HEK293 (cell line): ENCODE measurements at regions not wholly inside any gene's neighbourhood (a gene's known extent, or its start where the extent isn't known, plus 50 kb on each side); places are given as distances from the start of the nearest gene placed in this dataset.

Experiments
- CTCF ChIA-PET: fragments of 350-600 bp; formaldehyde crosslinking; extraction: SDS; loops from one replicate; lab custom pipeline; 2021; ENCODE audit warnings: antibody characterized with exemption; lab: Yijun Ruan, JAX
- POLR2A ChIA-PET: fragments of 300-600 bp; formaldehyde crosslinking; extraction: SDS; loops from one replicate; lab custom pipeline; 2020; ENCODE audit warnings: antibody characterized with exemption, inconsistent platforms; lab: Yijun Ruan, JAX
- H3K27ac ChIP-seq: fragments of 200-500 bp; sonication (Bioruptor generic); 2 replicates; pipeline ENCODE4 v1.5.1; 2014; ENCODE audit warnings: low read depth, low read length, control low read depth, inconsistent platforms; ENCODE audit errors: extremely low read depth
- H3K36me3 ChIP-seq, 2 experiments: fragments of 200-500 bp in 1 of 2; sonication (Bioruptor generic) in 1 of 2; 1 replicate in 1 of 2; 2 replicates in 1 of 2; pipeline ENCODE4 v1.5.1; 2014 to 2017; ENCODE audit warnings: inconsistent platforms in 2 of 2, low read length in 2 of 2; ENCODE audit not compliant: control insufficient read depth in 2 of 2, insufficient read depth in 1 of 2
- H3K4me1 ChIP-seq: fragments of 200-500 bp; sonication (Bioruptor generic); 2 replicates; pipeline ENCODE4 v1.5.1; 2014; ENCODE audit warnings: mild to moderate bottlenecking, low read length, inconsistent platforms; ENCODE audit not compliant: control insufficient read depth, insufficient read depth
- H3K4me3 ChIP-seq: 2 replicates; pipeline ENCODE4 v1.5.1; 2011; ENCODE audit warnings: low read depth, mild to moderate bottlenecking, control low read depth, low read length, moderate library complexity
- H3K9me3 ChIP-seq: fragments of 200-500 bp; sonication (Bioruptor generic); 2 replicates; pipeline ENCODE4 v1.5.1; 2014; ENCODE audit warnings: low read depth, low read length, inconsistent platforms; ENCODE audit not compliant: control insufficient read depth, insufficient read depth
- KLF7 ChIP-seq: fragments of 450-650 bp; formaldehyde crosslinking; IDR thresholded peaks from 2 replicates; pipeline ENCODE4 v1.5.1; 2016; ENCODE audit warnings: missing biosample characterization, missing genetic modification characterization, borderline replicate concordance
- KLF8 ChIP-seq: fragments of 450-650 bp; formaldehyde crosslinking; IDR thresholded peaks from 2 replicates; pipeline ENCODE4 v1.5.1; 2016; ENCODE audit warnings: missing biosample characterization, missing genetic modification characterization
- OSR2 ChIP-seq: fragments of 450-650 bp; formaldehyde crosslinking; IDR thresholded peaks from 2 replicates; pipeline ENCODE4 v1.5.1; 2016; ENCODE audit warnings: missing biosample characterization, missing genetic modification characterization
- PRDM1 ChIP-seq: fragments of 450-650 bp; formaldehyde crosslinking; IDR thresholded peaks from 2 replicates; pipeline ENCODE4; 2016; ENCODE audit warnings: missing biosample characterization, missing genetic modification characterization
- SP3 ChIP-seq: fragments of 450-650 bp; formaldehyde crosslinking; IDR thresholded peaks from 2 replicates; pipeline ENCODE4 v1.5.1; 2016; ENCODE audit warnings: missing biosample characterization, missing genetic modification characterization
- SP7 ChIP-seq: fragments of 450-650 bp; formaldehyde crosslinking; IDR thresholded peaks from 2 replicates; pipeline ENCODE4 v1.5.1; 2016; ENCODE audit warnings: missing biosample characterization, missing genetic modification characterization
- TRIM28 ChIP-seq: IDR thresholded peaks from 2 replicates; pipeline ENCODE4 v1.6.1; 2011; ENCODE audit warnings: low read length, control low read depth, borderline replicate concordance
- YY1 ChIP-seq: fragments of 450-650 bp; formaldehyde crosslinking; IDR thresholded peaks from 2 replicates; pipeline ENCODE4 v1.5.1; 2018; ENCODE audit warnings: missing biosample characterization, missing genetic modification characterization
- ZBTB1 ChIP-seq: fragments of 450-650 bp; formaldehyde crosslinking; IDR thresholded peaks from 2 replicates; pipeline ENCODE4 v1.5.1; 2016; ENCODE audit warnings: missing biosample characterization, missing genetic modification characterization
- ZIC2 ChIP-seq: fragments of 450-650 bp; formaldehyde crosslinking; IDR thresholded peaks from 2 replicates; pipeline ENCODE4 v1.5.1; 2016; ENCODE audit warnings: missing biosample characterization, missing genetic modification characterization
- ZNF148 ChIP-seq: fragments of 450-650 bp; formaldehyde crosslinking; IDR thresholded peaks from 2 replicates; pipeline ENCODE4 v1.5.0; 2017; ENCODE audit warnings: missing biosample characterization, missing genetic modification characterization, borderline replicate concordance
- ZNF155 ChIP-seq: fragments of 450-650 bp; formaldehyde crosslinking; IDR thresholded peaks from 2 replicates; pipeline ENCODE4 v1.5.1; 2016; ENCODE audit warnings: missing biosample characterization, missing genetic modification characterization
- ZNF175 ChIP-seq: fragments of 450-650 bp; formaldehyde crosslinking; IDR thresholded peaks from 2 replicates; pipeline ENCODE4 v1.5.1; 2016; ENCODE audit warnings: missing biosample characterization, missing genetic modification characterization
- ZNF48 ChIP-seq: fragments of 450-650 bp; formaldehyde crosslinking; IDR thresholded peaks from 2 replicates; pipeline ENCODE4 v1.5.1; 2016; ENCODE audit warnings: missing biosample characterization, missing genetic modification characterization
- ZNF585B ChIP-seq: fragments of 450-650 bp; formaldehyde crosslinking; IDR thresholded peaks from 2 replicates; pipeline ENCODE4 v1.5.1; 2016; ENCODE audit warnings: missing biosample characterization, missing genetic modification characterization
- ZNF621 ChIP-seq: fragments of 450-650 bp; formaldehyde crosslinking; IDR thresholded peaks from 2 replicates; pipeline ENCODE4 v1.5.1; 2017; ENCODE audit warnings: missing biosample characterization, missing genetic modification characterization
- ZNF670 ChIP-seq: fragments of 450-650 bp; formaldehyde crosslinking; IDR thresholded peaks from 2 replicates; pipeline ENCODE4 v1.5.1; 2016; ENCODE audit warnings: missing biosample characterization, missing genetic modification characterization, low read depth
- ZSCAN23 ChIP-seq: fragments of 450-650 bp; formaldehyde crosslinking; IDR thresholded peaks from 2 replicates; pipeline ENCODE4 v1.5.1; 2016; ENCODE audit warnings: missing biosample characterization, missing genetic modification characterization
- TF ChIP-seq, protein P1 (sequence below): fragments of 450-650 bp; formaldehyde crosslinking; IDR thresholded peaks from 2 replicates; pipeline ENCODE4 v1.5.1; 2016; ENCODE audit warnings: missing biosample characterization, missing genetic modification characterization
- TF ChIP-seq, protein P2 (sequence below): fragments of 450-650 bp; formaldehyde crosslinking; IDR thresholded peaks from 2 replicates; pipeline ENCODE4 v1.5.1; 2016; ENCODE audit warnings: missing biosample characterization, missing genetic modification characterization

DNA sequence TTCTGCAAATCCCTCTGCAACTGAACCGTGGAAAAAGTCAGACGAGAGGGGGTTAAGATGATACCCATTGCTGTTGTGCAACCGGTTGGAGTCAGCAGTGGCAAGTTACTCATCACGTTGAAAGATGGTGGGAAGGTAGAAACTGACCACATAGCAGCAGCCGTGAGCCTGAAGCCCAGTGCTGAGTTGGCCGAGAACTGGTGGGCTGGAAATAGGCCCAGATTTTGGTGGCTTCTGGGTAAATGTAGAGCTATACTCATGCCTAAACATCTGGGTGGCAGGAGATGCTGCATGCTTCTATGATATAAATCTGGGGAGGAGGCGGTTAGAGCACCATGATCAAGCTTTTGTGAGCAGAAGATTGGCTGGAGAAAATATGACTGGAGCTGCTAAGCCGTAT is 78.6 kb downstream of the ARL5B start:
- ChIA-PET POLR2A (no interaction called here), CTCF (no interaction called here)
- no peaks in the 10 kb centered on the region for H3K9me3 ChIP-seq
- TF ChIP-seq ZNF621 (tag by site-specific recombination) = no peak
- TF ChIP-seq SP3 (tag by site-specific recombination) = no peak
- no peak for TF ChIP-seq ZNF48
- TF ChIP-seq TRIM28 = no peak
- TF ChIP-seq ZNF670 = no peak
- TF ChIP-seq ZNF155 (tag by site-specific recombination) = no peak
- no peak for TF ChIP-seq OSR2 (tag by site-specific recombination)
- TF ChIP-seq, protein P1, sequence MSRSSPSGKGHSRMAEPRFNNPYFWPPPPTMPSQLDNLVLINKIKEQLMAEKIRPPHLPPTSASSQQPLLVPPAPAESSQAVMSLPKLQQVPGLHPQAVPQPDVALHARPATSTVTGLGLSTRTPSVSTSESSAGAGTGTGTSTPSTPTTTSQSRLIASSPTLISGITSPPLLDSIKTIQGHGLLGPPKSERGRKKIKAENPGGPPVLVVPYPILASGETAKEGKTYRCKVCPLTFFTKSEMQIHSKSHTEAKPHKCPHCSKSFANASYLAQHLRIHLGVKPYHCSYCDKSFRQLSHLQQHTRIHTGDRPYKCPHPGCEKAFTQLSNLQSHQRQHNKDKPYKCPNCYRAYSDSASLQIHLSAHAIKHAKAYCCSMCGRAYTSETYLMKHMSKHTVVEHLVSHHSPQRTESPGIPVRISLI (tag by site-specific recombination) = no peak
- no peak for TF ChIP-seq SP7 (tag by site-specific recombination)
- no peak overlapping the region for H3K27ac ChIP-seq
- no peaks in the 10 kb centered on the region for H3K36me3 ChIP-seq
- no peaks in the 10 kb centered on the region for H3K4me1 ChIP-seq
- H3K4me3 ChIP-seq = no peak overlapping the region

- TF ChIP-seq ZBTB1 = no peak
- TF ChIP-seq, protein P2, sequence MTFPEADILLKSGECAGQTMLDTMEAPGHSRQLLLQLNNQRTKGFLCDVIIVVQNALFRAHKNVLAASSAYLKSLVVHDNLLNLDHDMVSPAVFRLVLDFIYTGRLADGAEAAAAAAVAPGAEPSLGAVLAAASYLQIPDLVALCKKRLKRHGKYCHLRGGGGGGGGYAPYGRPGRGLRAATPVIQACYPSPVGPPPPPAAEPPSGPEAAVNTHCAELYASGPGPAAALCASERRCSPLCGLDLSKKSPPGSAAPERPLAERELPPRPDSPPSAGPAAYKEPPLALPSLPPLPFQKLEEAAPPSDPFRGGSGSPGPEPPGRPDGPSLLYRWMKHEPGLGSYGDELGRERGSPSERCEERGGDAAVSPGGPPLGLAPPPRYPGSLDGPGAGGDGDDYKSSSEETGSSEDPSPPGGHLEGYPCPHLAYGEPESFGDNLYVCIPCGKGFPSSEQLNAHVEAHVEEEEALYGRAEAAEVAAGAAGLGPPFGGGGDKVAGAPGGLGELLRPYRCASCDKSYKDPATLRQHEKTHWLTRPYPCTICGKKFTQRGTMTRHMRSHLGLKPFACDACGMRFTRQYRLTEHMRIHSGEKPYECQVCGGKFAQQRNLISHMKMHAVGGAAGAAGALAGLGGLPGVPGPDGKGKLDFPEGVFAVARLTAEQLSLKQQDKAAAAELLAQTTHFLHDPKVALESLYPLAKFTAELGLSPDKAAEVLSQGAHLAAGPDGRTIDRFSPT (tag by site-specific recombination) = no peak
- TF ChIP-seq ZSCAN23 (tag by site-specific recombination) = no peak
- no peak for TF ChIP-seq KLF8
- no peak for TF ChIP-seq SP7 (tag by site-specific recombination)
- no peak for TF ChIP-seq ZNF175 (tag by site-specific recombination)
- no peak for TF ChIP-seq ZIC2 (tag by site-specific recombination)
- TF ChIP-seq YY1 (tag by site-specific recombination) = no peak
- TF ChIP-seq PRDM1 (tag by site-specific recombination) = no peak
- no peak for TF ChIP-seq ZNF585B (tag by site-specific recombination)
- TF ChIP-seq ZNF148 (tag by site-specific recombination) = no peak
- no peak for TF ChIP-seq KLF7 (tag by site-specific recombination)
- H3K4me3 ChIP-seq = no peak overlapping the region
- no peak overlapping the region for H3K27ac ChIP-seq
- CTCF ChIA-PET = interaction anchor here (1.4 kb wide), 1 partner anchor 16 kb away, joined by 5 read pairs; no protein-coding TSS in a partner anchor
- no peaks in the 10 kb centered on the region for H3K36me3 ChIP-seq
- no peaks in the 10 kb centered on the region for H3K9me3 ChIP-seq
- H3K4me1 ChIP-seq = no peaks in the 10 kb centered on the region
- POLR2A ChIA-PET = no interaction called here
Measured at GRCh38 chr10:18738835-18739234, 79.6 kb downstream of the ARL5B start.
